ENCODE measurements at regions not wholly inside any gene's neighbourhood (a gene's known extent, or its start where the extent isn't known, plus 50 kb on each side); places are given as distances from the start of the nearest gene placed in this dataset.

- no peak for DNase-seq (ENCODE audit: extremely low read depth, low read depth)
- TF ChIP-seq CTCF (IDR thresholded peaks at IDR 0.05; ENCODE audit: low read depth, low read length, missing control alignments), result no peak
- H3K4me3 ChIP-seq (replicated peaks; ENCODE audit: low read depth, low read length), result no peak overlapping the region
These were observed 157.5 kb upstream of the FHL2 start for GRCh38 chr2:105556366-105556765.

- TF ChIP-seq CTCF (IDR thresholded peaks at IDR 0.05; ENCODE audit: low read depth, low read length, missing control alignments), result no peak
- DNase-seq (ENCODE audit: extremely low read depth, low read depth), result no peak
- H3K4me3 ChIP-seq (replicated peaks; ENCODE audit: low read depth, low read length), result no peak overlapping the region
These were observed 155.4 kb upstream of the FHL2 start for GRCh38 chr2:105554235-105554634.

- no peak overlapping the region for H3K4me3 ChIP-seq (replicated peaks; ENCODE audit: low read depth, low read length)
- peak; percentile 11 for DNase-seq (ENCODE audit: extremely low read depth, low read depth)
- no peak for TF ChIP-seq CTCF (IDR thresholded peaks at IDR 0.05; ENCODE audit: low read depth, low read length, missing control alignments)
These were observed 154.8 kb upstream of the FHL2 start for GRCh38 chr2:105553538-105554196.

- no peak overlapping the region for H3K4me3 ChIP-seq (replicated peaks; ENCODE audit: low read depth, low read length)
- no peak for TF ChIP-seq CTCF (IDR thresholded peaks at IDR 0.05; ENCODE audit: low read depth, low read length, missing control alignments)
- no peak for DNase-seq (ENCODE audit: extremely low read depth, low read depth)
These were observed 147.8 kb upstream of the FHL2 start for GRCh38 chr2:105546628-105546974.

- H3K4me3 ChIP-seq (replicated peaks; ENCODE audit: low read depth, low read length), result no peak overlapping the region
- peak; percentile 39 for DNase-seq (ENCODE audit: extremely low read depth, low read depth)
- TF ChIP-seq CTCF (IDR thresholded peaks at IDR 0.05; ENCODE audit: low read depth, low read length, missing control alignments), result peak; percentile 87
These were observed 147.1 kb upstream of the FHL2 start for GRCh38 chr2:105545730-105546627.

GRCh38 chr2:105544591-105545377, 145.9 kb upstream of the FHL2 start:
- DNase-seq (ENCODE audit: extremely low read depth, low read depth), result no peak
- no peak for TF ChIP-seq CTCF (IDR thresholded peaks at IDR 0.05; ENCODE audit: low read depth, low read length, missing control alignments)
- no peak overlapping the region for H3K4me3 ChIP-seq (replicated peaks; ENCODE audit: low read depth, low read length)
